H1 (cell line): ENCODE measurements at regions not wholly inside any gene's neighbourhood (a gene's known extent, or its start where the extent isn't known, plus 50 kb on each side); places are given as distances from the start of the nearest gene placed in this dataset.

ENCODE experiments used
- CHD1 ChIP-seq: IDR thresholded peaks from 2 replicates; pipeline ENCODE4 v1.6.1; 2012; ENCODE audit warnings: low read depth, low read length, improper control_type of control experiment
- CTCF ChIP-seq, 3 experiments: IDR thresholded peaks; 1 replicate in 2 of 3; 2 replicates in 1 of 3; pipeline versions ENCODE4 v1.5.1 to v1.6.1; 2011; ENCODE audit warnings: low read length in 3 of 3, mild to moderate bottlenecking in 3 of 3, inconsistent platforms in 2 of 3, low read depth in 1 of 3, moderate library complexity in 1 of 3; ENCODE audit not compliant: insufficient read depth in 1 of 3; ENCODE audit errors: control extremely low read depth in 1 of 3
- HDAC2 ChIP-seq, 2 experiments: fragments of 300-600 bp in 1 of 2; sonication (generic) in 1 of 2; IDR thresholded peaks; 2 replicates each; pipeline ENCODE4 v1.6.1; 2011 to 2012; ENCODE audit warnings: low read depth in 2 of 2, low read length in 2 of 2, mild to moderate bottlenecking in 2 of 2, moderate library complexity in 2 of 2, borderline replicate concordance in 1 of 2, inconsistent platforms in 1 of 2
- TF ChIP-seq, protein P1 (sequence below): IDR thresholded peaks from 2 replicates; pipeline ENCODE4 v1.6.1; 2011; ENCODE audit warnings: low read depth, mild to moderate bottlenecking, low read length; ENCODE audit not compliant: insufficient read depth

DNA sequence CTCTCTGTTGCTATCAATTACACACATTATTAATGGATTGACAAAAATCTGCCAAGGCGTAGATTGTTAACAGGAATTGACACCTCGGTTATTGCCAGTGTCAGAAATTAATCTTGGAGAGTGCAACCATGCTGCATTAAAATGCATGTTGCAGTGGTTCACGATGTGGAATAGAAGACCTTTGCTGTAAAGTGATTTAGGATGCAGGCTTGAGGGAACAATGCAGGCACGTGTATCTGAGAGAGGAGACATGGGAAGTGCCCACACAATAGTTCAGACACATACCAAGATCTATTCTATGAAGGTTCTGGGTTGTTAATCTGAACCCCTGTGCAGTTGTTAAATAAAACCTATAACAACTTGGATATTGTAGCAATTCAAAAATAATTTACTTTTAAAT is 1032.8 kb upstream of the CDH8 start:
- TF ChIP-seq CHD1 (no peak), CTCF (IDR thresholded peaks at IDR 0.05; ENCODE audit: control extremely low read depth in 1 of 3, insufficient read depth in 1 of 3, low read depth in 1 of 3, low read length in 3 of 3) (no peak), HDAC2 (IDR thresholded peaks at IDR 0.05; ENCODE audit: borderline replicate concordance in 1 of 2, low read depth in 2 of 2, low read length in 2 of 2) (no peak)
- TF ChIP-seq, protein P1, sequence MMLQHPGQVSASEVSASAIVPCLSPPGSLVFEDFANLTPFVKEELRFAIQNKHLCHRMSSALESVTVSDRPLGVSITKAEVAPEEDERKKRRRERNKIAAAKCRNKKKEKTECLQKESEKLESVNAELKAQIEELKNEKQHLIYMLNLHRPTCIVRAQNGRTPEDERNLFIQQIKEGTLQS, result no peak
